IgD-negative memory B cell (primary cell): ENCODE measurements at regions not wholly inside any gene's neighbourhood (a gene's known extent, or its start where the extent isn't known, plus 50 kb on each side); places are given as distances from the start of the nearest gene placed in this dataset.
"Not testable (repeated sequence)": the region's sequence is repeated elsewhere in the genome, so short reads cannot be mapped to it uniquely, and the experiment has no call there.

Experiments used
- H3K27ac Mint-ChIP-seq, 3 donors: one replicate each; pipeline ENCODE4 v1.8.0; 2020 to 2022; ENCODE audit warnings: mild to moderate bottlenecking in 3 of 3, mixed read lengths in 3 of 3, moderate library complexity in 1 of 3
- H3K27me3 Mint-ChIP-seq: one replicate; pipeline ENCODE4 v1.8.0; 2021; ENCODE audit warnings: mixed read lengths
- H3K36me3 Mint-ChIP-seq: one replicate; pipeline ENCODE4 v1.8.0; 2020; ENCODE audit warnings: mild to moderate bottlenecking, mixed read lengths
- H3K4me1 Mint-ChIP-seq, 3 donors: one replicate each; pipeline ENCODE4 v1.8.0; 2020 to 2022; ENCODE audit warnings: mixed read lengths in 3 of 3, mild to moderate bottlenecking in 1 of 3
- H3K4me3 Mint-ChIP-seq, 4 donors: one replicate each; pipeline ENCODE4 v1.8.0; 2020 to 2022; ENCODE audit warnings: mild to moderate bottlenecking in 4 of 4, mixed read lengths in 4 of 4, moderate library complexity in 3 of 4
- H3K9me3 Mint-ChIP-seq, 3 donors: one replicate each; pipeline ENCODE4 v1.8.0; 2020 to 2021; ENCODE audit warnings: mixed read lengths in 3 of 3, mild to moderate bottlenecking in 1 of 3

DNA sequence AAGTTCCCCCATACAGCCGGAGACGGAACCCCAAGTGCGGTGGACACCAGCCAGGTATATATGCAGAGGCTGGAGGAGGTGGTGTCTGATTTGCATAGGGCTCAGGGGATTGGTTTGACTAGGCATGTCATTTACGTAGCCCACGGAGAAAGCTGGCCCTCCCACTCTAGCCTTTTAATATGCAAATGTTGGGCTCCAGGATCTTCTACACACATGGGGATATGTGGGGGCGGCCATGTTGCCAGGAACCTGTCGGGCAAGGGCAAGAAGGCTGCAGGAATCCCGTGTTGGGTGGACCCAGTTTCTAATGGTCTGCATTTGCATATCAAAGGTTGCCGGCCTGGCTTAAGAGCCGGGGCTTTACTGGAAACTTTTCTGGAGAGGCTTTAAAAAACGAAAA, 57.4 kb downstream of the FTHL17 start:
- not testable (repeated sequence) for H3K9me3 Mint-ChIP-seq, H3K36me3 Mint-ChIP-seq, H3K4me1 Mint-ChIP-seq, H3K27ac Mint-ChIP-seq, H3K27me3 Mint-ChIP-seq, H3K4me3 Mint-ChIP-seq

DNA sequence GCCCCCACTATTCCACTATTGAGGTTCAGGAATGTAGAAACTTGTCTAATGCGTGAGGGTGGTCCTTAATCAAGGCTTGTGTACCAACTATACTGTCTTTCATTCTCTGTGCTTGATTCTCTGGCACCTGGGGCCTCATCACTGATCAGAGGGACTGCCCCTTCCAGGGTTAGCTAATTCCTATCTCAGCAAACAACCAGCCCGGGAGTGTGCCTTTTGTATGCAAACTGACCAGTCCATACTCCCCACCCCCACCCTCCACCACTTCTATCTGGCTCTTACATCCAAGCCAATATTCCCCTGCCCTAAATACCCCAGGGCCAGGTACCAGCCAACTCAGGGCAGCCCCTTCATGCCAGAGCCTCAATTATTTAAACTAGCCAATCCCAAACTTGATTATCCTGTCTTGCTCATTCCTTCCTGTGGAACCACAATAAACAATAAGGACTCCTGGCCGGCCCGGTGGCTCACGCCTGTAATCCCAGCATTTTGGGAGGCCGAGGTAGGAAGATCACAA, 59.3 kb downstream of the FTHL17 start:
- Mint-ChIP-seq H3K36me3 (no peaks in the 10 kb centered on the region), H3K9me3 (peaks cover 0 to 5% (median 0%) of the 10 kb centered on the region in 3 donors), H3K4me1 (no peaks in the 10 kb centered on the region), H3K27ac (no peak overlapping the region), H3K4me3 (no peak overlapping the region), H3K27me3 (peaks cover 2% of the 10 kb centered on the region)

DNA sequence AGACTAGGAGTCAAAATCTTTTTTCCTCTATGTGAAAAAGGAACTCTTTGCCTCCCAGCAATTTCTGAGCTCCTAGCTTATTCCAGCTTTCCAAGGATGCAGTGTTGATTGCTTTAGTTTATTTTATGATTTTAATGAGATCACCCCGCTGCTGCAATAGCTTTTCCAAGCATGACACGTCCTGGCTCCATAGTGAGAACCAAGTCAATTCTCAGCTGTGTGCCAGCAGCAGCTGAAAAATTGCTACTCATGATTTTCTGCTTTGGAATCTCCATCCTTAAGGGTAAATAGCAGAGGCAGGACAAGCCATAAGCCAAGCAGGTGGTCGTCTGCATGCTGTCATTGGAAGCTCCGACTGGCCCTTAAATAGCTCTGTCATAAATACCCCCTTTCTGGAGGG, 64.5 kb downstream of the FTHL17 start:
- H3K27ac Mint-ChIP-seq: no peak overlapping the region
- H3K4me3 Mint-ChIP-seq: no peak overlapping the region
- peaks cover 2% of the 10 kb centered on the region for H3K27me3 Mint-ChIP-seq
- no peaks in the 10 kb centered on the region for H3K36me3 Mint-ChIP-seq
- no peaks in the 10 kb centered on the region for H3K4me1 Mint-ChIP-seq
- peaks cover 0 to 1% (median 0%) of the 10 kb centered on the region in 3 donors for H3K9me3 Mint-ChIP-seq

DNA sequence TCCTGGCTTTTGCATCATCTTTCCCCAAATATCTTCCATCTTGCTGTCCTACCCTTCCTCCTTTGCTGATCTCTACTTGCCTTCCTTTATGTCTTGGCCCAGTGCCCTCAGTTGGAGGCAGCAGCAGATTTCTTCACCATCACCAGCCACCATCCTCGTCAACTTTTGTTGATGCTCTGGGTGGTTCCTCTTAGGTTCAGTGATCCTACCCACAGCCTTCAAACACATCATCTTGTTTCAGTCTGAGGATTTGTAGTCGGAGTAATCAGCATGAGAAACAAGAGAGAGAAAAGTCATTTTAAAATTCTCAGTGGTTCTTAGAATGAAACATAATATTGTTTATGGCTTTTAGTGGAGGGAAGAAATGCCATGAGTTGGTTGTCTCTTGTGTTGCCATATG, 65.8 kb downstream of the FTHL17 start:
- Mint-ChIP-seq H3K4me1 (no peaks in the 10 kb centered on the region), H3K4me3 (no peak overlapping the region), H3K9me3 (peaks cover 0 to 1% (median 0%) of the 10 kb centered on the region in 3 donors), H3K36me3 (no peaks in the 10 kb centered on the region), H3K27me3 (peaks cover 2% of the 10 kb centered on the region), H3K27ac (no peak overlapping the region)

DNA sequence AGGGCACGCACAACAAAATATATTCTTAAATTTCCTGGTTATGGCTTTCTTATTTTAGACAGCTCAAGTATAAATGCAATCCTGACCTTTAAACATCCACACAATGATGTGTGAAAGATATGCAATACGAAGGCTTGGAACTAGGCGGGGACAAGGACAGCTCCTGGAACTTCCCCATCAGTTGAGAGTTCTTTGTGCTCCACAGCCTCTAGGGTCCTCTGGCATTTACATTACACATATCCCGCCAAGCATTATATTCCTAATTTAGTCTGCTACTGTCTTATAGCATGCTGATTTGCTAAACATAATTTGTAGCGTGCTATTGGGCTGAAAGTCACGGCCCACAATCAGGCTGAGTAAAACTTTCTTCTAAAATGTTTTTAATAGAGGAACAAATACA, 74.4 kb downstream of the FTHL17 start:
- H3K27ac Mint-ChIP-seq: no peak overlapping the region

DNA sequence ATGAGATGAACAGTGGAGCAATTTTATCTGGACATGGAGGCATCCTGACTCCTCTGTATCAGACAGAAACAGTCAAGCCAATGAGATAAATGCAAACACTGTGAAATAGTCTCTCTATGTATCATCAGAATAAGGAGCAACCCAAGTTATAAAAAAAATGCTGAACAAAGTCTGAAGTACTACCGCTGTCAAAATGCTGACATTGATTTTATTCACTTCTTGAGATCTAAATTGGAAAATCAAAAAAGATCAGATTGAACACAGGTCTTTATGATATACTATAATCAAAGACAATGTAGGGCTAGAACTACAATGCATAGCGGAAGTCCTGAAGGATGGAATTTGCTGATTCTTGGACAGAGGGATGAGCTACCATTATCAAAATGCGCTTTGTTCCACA, 76.1 kb downstream of the FTHL17 start:
- H3K27ac Mint-ChIP-seq: no peak overlapping the region
- no peaks in the 10 kb centered on the region for H3K36me3 Mint-ChIP-seq
- no peaks in the 10 kb centered on the region for H3K4me1 Mint-ChIP-seq
- H3K27me3 Mint-ChIP-seq: no peaks in the 10 kb centered on the region
- no peak overlapping the region for H3K4me3 Mint-ChIP-seq
- H3K9me3 Mint-ChIP-seq: peaks cover 0 to 4% (median 0%) of the 10 kb centered on the region in 3 donors

More for the DNA sequence above, 74.4 kb downstream of the FTHL17 start:
- H3K27me3 Mint-ChIP-seq: no peaks in the 10 kb centered on the region
- H3K4me3 Mint-ChIP-seq: no peak overlapping the region
- H3K4me1 Mint-ChIP-seq: no peaks in the 10 kb centered on the region
- no peaks in the 10 kb centered on the region for H3K36me3 Mint-ChIP-seq
- peaks cover 0 to 4% (median 0%) of the 10 kb centered on the region in 3 donors for H3K9me3 Mint-ChIP-seq

DNA sequence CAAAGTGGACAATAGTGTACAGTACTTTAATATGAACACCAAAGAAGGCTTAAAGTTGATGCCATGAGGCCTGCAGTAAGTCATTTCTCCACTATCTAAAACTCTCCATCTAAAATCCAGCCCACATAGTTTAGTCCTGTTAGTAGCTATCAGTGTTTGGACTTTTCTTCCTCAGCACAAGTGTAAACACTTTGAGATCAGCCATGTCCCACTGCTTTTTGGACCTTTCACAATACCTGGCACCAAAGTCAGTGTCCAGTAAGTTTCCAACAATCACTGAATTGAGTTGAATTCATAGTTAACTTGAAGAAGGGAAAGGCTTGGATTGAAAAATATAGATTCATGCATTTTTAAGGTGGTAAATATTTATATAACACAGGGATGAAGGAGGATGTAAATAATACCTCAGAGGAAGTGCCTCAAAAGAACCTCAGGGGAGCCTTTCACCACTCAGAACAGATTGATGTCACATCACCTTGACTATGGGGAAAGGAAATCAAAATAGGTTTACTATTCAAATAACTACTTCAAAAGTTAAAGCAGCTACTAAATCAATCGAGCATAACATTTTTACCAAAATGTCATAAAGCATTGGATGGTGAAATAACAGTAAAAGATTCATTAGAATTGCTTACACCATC, 76.7 kb downstream of the FTHL17 start:
- no peaks in the 10 kb centered on the region for H3K27me3 Mint-ChIP-seq
- H3K4me1 Mint-ChIP-seq: no peaks in the 10 kb centered on the region
- peaks cover 0 to 4% (median 0%) of the 10 kb centered on the region in 3 donors for H3K9me3 Mint-ChIP-seq
- H3K36me3 Mint-ChIP-seq: no peaks in the 10 kb centered on the region
- no peak overlapping the region for H3K4me3 Mint-ChIP-seq
- no peak overlapping the region for H3K27ac Mint-ChIP-seq

DNA sequence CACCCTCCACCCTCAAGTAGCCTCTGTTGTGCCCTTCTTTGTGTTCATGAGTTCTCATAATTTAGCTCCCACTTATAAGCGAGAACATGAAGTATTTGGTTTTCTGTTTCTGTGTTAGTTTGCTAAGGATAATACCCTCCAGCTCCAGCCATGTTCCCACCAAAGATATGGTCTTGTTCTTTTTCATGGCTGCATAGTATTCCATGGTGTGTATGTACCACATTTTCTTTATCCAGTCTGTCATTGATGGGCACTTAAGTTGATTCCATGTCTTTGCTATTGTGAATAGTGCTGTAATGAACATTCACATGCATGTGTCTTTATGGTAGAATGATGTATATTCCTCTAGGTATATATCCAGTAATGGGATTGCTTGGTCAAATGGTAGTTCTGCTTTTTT, 77.8 kb downstream of the FTHL17 start:
- not testable (repeated sequence) for H3K27me3 Mint-ChIP-seq, H3K4me1 Mint-ChIP-seq, H3K9me3 Mint-ChIP-seq, H3K36me3 Mint-ChIP-seq, H3K4me3 Mint-ChIP-seq, H3K27ac Mint-ChIP-seq

DNA sequence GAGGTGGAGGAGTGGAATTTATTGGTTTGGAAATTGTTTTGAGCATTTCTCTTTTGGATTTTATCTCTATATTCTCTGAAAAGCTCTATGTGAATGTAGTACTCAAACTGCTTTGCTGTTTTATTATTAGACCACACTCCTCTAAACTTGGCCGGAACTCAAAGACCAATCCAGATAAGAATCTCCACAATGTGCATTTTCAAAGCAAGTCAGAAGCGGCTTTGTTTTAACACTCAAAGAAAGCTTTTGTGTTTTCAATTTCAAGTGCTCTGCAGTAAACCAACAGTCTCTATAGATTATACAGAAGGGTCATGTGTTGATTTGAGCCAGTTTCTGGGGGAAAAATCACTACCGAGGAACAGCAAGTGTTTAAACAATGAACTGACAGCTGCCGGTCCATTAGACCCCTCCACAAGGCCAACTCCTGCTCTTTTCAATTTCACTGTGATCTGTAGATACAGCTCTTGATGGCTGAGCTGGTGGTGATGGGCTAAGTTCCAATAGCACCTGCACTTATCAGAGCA, 79.4 kb downstream of the FTHL17 start:
- H3K27me3 Mint-ChIP-seq: no peaks in the 10 kb centered on the region
- no peaks in the 10 kb centered on the region for H3K4me1 Mint-ChIP-seq
- H3K27ac Mint-ChIP-seq: no peak overlapping the region
- no peak overlapping the region for H3K4me3 Mint-ChIP-seq
- peaks cover 0 to 4% (median 0%) of the 10 kb centered on the region in 3 donors for H3K9me3 Mint-ChIP-seq
- H3K36me3 Mint-ChIP-seq: no peaks in the 10 kb centered on the region

DNA sequence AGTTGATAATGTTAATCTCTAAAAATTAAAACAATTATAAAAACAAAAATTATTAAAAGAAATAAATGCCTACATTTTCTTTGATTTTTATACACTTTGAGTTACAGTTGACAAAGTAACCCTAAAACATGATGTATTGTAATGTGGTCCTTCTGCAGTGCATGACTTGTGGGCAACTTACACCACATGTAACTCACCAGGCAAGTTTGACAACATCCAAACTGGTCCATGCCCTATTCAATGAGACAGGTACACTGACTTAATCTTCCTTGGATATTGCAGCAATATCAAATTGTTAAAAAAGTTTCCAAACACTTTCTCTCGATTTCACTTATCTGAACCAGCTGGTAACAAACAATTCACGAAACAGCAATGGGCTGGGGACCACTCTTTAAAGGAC, 81.5 kb downstream of the FTHL17 start:
- H3K4me3 Mint-ChIP-seq: no peak overlapping the region

DNA sequence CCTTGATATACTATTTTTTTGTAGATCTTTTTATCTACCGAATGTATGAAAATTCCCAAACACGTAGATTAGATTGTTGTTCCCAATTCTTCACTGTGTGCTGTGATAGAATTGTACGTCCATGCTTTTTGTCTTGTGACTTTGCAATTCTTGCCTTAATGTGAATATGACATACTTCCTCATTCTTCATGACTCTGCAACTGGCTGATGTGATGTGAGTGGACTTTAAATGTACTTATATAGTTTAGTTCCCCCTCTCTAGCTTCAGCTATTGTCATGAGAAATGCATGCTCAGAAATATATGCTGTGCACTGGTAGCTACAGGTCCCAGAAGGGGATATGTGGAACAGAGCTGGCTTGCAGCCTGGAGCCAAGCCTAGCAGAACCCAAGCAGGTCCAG, 89.4 kb downstream of the FTHL17 start:
- H3K9me3 Mint-ChIP-seq: peaks cover 0 to 1% (median 0%) of the 10 kb centered on the region in 3 donors
- H3K27me3 Mint-ChIP-seq: peaks cover 2% of the 10 kb centered on the region
- no peak overlapping the region for H3K4me3 Mint-ChIP-seq
- no peak overlapping the region for H3K27ac Mint-ChIP-seq
- no peaks in the 10 kb centered on the region for H3K36me3 Mint-ChIP-seq
- H3K4me1 Mint-ChIP-seq: peaks cover 0 to 2% (median 0%) of the 10 kb centered on the region in 3 donors

More for the DNA sequence above, 81.5 kb downstream of the FTHL17 start:
- H3K4me1 Mint-ChIP-seq: no peaks in the 10 kb centered on the region
- H3K36me3 Mint-ChIP-seq: no peaks in the 10 kb centered on the region
- H3K27ac Mint-ChIP-seq: no peak overlapping the region
- H3K27me3 Mint-ChIP-seq: no peaks in the 10 kb centered on the region
- peaks cover 0 to 4% (median 1%) of the 10 kb centered on the region in 3 donors for H3K9me3 Mint-ChIP-seq

DNA sequence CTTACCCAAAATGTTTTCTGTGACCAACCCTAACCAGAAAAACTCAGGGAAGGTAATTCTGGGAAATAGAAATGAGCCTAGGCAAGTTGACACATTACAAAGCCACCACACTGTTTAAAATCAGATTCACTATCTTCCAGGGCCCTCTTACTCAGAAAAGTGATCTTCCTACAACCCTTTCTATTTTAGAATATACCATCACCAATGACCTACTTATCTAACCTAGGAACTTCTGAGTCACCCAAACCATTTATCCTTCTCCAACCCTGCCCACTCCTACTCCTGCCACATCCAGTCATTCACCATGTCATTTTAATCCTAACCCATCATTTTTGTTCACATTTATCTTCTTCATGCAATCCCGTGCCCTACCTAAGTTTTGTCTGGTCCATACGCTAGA, 89.9 kb downstream of the FTHL17 start:
- Mint-ChIP-seq H3K4me1 (peaks cover 0 to 2% (median 0%) of the 10 kb centered on the region in 3 donors), H3K27ac (no peak overlapping the region), H3K27me3 (peaks cover 2% of the 10 kb centered on the region), H3K4me3 (no peak overlapping the region), H3K36me3 (no peaks in the 10 kb centered on the region), H3K9me3 (peaks cover 0 to 1% (median 0%) of the 10 kb centered on the region in 3 donors)

DNA sequence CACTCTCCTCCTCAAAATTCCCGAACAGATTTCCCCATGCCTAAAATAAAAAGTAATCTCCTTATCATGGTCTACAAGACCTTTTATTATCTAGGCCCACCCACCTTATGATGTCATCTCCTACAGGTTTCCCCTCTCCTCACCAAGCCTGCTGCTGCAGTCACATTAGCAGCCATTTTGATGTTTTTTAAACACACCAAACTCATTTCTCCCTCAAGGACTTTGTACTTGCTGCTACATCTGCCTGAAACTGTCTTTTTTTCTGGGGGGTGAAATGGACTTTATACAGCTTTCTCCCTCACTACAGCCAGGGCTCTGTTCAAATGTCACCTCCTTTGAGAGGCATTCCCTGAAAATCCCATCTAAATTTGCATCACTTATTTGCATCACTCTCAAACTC, 90.2 kb upstream of the TAB3 start:
- H3K27ac Mint-ChIP-seq: no peak overlapping the region
- H3K36me3 Mint-ChIP-seq: no peaks in the 10 kb centered on the region
- H3K4me3 Mint-ChIP-seq: no peak overlapping the region
- peaks cover 0 to 2% (median 0%) of the 10 kb centered on the region in 3 donors for H3K9me3 Mint-ChIP-seq
- peaks cover 4% of the 10 kb centered on the region for H3K27me3 Mint-ChIP-seq
- H3K4me1 Mint-ChIP-seq: peaks cover 0 to 2% (median 0%) of the 10 kb centered on the region in 3 donors

DNA sequence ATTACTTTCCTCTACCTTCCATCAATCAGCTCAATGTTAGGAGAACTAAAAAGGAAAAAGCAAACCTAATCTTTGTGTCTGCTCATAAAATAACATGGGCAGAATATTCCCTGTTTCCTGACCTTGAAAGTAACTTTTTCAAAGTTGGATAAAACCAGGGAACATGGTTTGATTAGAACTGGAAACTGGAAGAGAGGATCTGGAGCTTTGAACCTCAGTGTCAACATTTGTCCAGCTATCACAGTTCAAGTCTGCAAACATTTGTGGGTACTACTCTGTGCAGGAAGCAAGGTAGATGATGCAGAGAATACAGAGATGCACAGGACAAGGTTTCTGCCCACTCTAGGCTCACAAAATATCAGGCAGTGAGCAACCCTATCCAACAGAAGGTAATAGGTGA, 86.4 kb upstream of the TAB3 start:
- Mint-ChIP-seq H3K9me3 (peaks cover 0 to 2% (median 0%) of the 10 kb centered on the region in 3 donors), H3K36me3 (no peaks in the 10 kb centered on the region)

DNA sequence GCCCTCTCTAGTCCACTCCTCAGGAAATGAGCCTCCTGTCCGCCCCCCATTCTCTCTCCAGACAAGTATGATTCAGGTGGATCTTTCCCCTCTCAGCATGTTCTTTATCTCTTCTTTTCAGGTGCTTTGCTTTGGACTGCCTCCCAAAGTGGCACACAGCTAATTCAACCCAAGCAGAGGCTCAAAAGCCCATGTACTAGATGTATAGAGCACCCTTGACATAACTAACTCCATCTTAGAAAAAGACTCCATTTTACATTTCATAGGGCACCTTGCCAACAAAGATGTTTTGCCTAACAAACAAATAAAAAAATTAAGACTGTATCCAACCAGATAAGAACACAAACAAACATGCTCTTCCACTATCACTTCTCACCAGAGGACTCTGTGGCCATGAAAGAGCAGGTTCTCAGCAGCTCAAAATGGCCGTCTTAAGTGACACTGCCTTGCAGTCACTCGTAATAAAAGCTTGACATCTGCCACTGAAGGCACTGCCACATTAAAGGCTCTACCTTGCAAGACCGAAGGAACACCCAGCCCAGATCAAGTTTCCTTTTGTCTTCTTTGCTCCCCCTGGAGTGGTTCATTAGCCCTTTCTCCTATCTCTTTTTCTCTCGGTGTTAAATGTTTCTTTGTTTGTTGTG, 84.9 kb upstream of the TAB3 start:
- H3K27me3 Mint-ChIP-seq: peaks cover 7% of the 10 kb centered on the region
- no peaks in the 10 kb centered on the region for H3K36me3 Mint-ChIP-seq
- H3K4me1 Mint-ChIP-seq: peaks cover 0 to 6% (median 2%) of the 10 kb centered on the region in 3 donors
- no peak overlapping the region for H3K4me3 Mint-ChIP-seq
- H3K9me3 Mint-ChIP-seq: peaks cover 0 to 2% (median 0%) of the 10 kb centered on the region in 3 donors
- H3K27ac Mint-ChIP-seq: no peak overlapping the region

More for the DNA sequence above, 86.4 kb upstream of the TAB3 start:
- Mint-ChIP-seq H3K4me3 (no peak overlapping the region), H3K27ac (no peak overlapping the region), H3K4me1 (peaks cover 0 to 6% (median 2%) of the 10 kb centered on the region in 3 donors), H3K27me3 (peaks cover 7% of the 10 kb centered on the region)
